ENCODE measurements at regions not wholly inside any gene's neighbourhood (a gene's known extent, or its start where the extent isn't known, plus 50 kb on each side); places are given as distances from the start of the nearest gene placed in this dataset.
"Not testable (repeated sequence)": the region's sequence is repeated elsewhere in the genome, so short reads cannot be mapped to it uniquely, and the experiment has no call there.

DNA sequence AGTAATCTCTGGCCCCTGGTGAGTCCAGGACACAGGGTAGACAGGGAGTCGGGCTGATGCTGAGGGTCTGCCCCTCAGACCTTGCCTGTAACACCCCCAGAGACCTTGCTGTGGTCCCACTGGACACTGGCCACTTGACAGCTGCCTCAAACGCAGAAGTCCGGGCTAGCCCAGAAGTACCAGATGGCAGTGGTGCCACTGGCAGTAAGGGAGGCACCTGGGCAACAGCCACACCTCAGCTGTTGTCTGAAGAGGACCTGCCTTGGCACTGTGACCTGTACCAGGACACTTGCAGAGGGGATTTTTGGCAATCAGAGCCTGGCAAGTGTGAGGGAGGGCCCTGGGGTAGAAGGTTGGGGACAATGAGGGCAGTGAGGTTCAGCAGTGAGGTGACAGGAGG is 63.3 kb upstream of the UXT start:
- no peak for DNase-seq (ENCODE audit: low spot score)
- Histone ChIP-seq H4K20me1 (ENCODE audit: insufficient read depth, poor library complexity, severe bottlenecking) (no peaks in the 10 kb centered on the region), H3K9me3 (ENCODE audit: low read depth) (peaks cover 6% of the 10 kb centered on the region), H3K4me3 (no peak overlapping the region), H3K4me1 (ENCODE audit: insufficient read depth) (no peaks in the 10 kb centered on the region), H3K9me2 (replicated peaks; ENCODE audit: insufficient read depth) (no peaks in the 10 kb centered on the region), H3K36me3 (replicated peaks; ENCODE audit: insufficient read depth, low read depth) (no peaks in the 10 kb centered on the region), H3K27me3 (no peaks in the 10 kb centered on the region), H3K27ac (no peak overlapping the region), H2AFZ (no peak overlapping the region), H3K4me2 (no peak overlapping the region), H3K79me2 (no peaks in the 10 kb centered on the region)
- 74% methylated on average over 3 of the region's 3 CpGs for WGBS (ENCODE audit: low lambda C conversion rate, missing lambda C conversion rate)
- no peak for TF ChIP-seq EZH2 (IDR thresholded peaks at IDR 0.05; ENCODE audit: borderline replicate concordance)
- TF ChIP-seq, protein P1, sequence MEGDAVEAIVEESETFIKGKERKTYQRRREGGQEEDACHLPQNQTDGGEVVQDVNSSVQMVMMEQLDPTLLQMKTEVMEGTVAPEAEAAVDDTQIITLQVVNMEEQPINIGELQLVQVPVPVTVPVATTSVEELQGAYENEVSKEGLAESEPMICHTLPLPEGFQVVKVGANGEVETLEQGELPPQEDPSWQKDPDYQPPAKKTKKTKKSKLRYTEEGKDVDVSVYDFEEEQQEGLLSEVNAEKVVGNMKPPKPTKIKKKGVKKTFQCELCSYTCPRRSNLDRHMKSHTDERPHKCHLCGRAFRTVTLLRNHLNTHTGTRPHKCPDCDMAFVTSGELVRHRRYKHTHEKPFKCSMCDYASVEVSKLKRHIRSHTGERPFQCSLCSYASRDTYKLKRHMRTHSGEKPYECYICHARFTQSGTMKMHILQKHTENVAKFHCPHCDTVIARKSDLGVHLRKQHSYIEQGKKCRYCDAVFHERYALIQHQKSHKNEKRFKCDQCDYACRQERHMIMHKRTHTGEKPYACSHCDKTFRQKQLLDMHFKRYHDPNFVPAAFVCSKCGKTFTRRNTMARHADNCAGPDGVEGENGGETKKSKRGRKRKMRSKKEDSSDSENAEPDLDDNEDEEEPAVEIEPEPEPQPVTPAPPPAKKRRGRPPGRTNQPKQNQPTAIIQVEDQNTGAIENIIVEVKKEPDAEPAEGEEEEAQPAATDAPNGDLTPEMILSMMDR (IDR thresholded peaks at IDR 0.05; ENCODE audit: poor library complexity), result no peak

DNA sequence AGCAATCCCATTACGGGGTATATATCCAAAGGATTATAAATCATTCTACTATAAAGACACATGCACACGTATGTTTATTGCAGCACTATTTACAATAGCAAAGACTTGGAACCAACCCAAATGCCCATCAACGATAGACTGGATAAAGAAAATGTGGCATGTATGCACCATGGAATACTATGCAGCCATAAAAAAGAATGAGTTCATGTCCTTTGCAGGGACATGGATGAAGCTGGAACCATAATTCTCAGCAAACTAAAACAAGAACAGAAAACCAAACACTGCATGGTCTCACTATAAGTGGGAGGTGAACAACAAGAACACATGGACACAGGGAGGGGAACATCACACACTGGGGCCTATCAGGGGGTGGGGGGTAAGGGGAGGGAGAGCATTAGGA is 56.1 kb upstream of the UXT start:
- WGBS (ENCODE audit: low lambda C conversion rate, missing lambda C conversion rate), result 75% methylated on average over 3 of the region's 3 CpGs
- H3K36me3 ChIP-seq (replicated peaks; ENCODE audit: insufficient read depth, low read depth), result not testable (repeated sequence)

DNA sequence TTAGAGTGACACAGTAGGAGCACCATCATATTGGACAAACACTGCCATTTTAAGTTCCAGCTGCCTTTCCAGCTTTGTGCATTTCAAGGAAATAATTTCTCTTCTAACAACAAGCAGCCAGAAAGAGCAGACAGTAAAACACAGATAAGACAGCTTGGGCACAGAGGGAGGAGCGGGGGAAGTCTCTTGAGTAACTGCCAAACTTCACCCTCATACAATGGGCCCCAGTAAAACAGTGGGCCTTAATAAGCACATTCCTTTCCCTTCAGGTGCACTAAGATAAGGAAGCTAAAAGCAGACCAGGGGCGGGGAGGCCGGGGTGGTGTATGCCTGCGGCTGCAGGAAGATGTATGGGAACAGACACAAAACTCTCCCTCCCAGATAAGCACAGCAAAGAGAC is 53.7 kb upstream of the UXT start:
- not testable (repeated sequence) for H3K79me2 ChIP-seq; H3K9me2 ChIP-seq (replicated peaks; ENCODE audit: insufficient read depth); H4K20me1 ChIP-seq (ENCODE audit: insufficient read depth, poor library complexity, severe bottlenecking); H2AFZ ChIP-seq; H3K27me3 ChIP-seq; DNase-seq (ENCODE audit: low spot score); H3K4me1 ChIP-seq (ENCODE audit: insufficient read depth); H3K9me3 ChIP-seq (ENCODE audit: low read depth); H3K4me3 ChIP-seq; H3K36me3 ChIP-seq (replicated peaks; ENCODE audit: insufficient read depth, low read depth)
- peak overlapping the region; percentile 37 for H3K4me2 ChIP-seq
- peak overlapping the region; percentile 6 for H3K27ac ChIP-seq
- WGBS (ENCODE audit: low lambda C conversion rate, missing lambda C conversion rate), result 37% methylated on average over 4 of the region's 4 CpGs

More for the DNA sequence above, 56.1 kb upstream of the UXT start:
- not testable (repeated sequence) for H3K27me3 ChIP-seq; H3K4me1 ChIP-seq (ENCODE audit: insufficient read depth); DNase-seq (ENCODE audit: low spot score); H3K79me2 ChIP-seq; H3K9me2 ChIP-seq (replicated peaks; ENCODE audit: insufficient read depth); H2AFZ ChIP-seq; H4K20me1 ChIP-seq (ENCODE audit: insufficient read depth, poor library complexity, severe bottlenecking); H3K9me3 ChIP-seq (ENCODE audit: low read depth); H3K27ac ChIP-seq; H3K4me2 ChIP-seq; H3K4me3 ChIP-seq

DNA sequence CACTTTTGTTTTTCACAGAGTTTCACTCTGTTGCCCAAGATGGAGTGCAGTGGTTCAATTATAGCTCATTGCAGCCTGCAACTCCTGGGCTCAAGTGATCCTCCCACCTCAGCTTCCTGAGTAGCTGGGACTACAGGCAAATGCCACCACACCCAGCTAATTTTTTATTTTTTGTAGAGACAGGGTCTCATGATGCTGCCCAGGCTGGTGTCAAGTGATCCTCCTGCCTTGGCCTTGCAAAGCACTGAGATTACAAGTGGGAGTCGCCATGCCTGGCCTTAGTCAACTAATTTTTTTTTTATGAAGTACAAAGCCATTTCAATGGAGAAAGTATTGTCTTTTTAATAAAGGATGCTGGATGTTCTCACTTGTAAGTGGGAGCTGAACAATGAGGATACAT is 51.3 kb upstream of the UXT start:
- TF ChIP-seq EZH2 (IDR thresholded peaks at IDR 0.05; ENCODE audit: borderline replicate concordance) (no peak), EZH2phosphoT487 (IDR thresholded peaks at IDR 0.05; ENCODE audit: low read depth, severe bottlenecking, unreplicated experiment) (no peak)
- TF ChIP-seq, protein P1 (IDR thresholded peaks at IDR 0.05; ENCODE audit: poor library complexity), result no peak
- no peaks in the 10 kb centered on the region for H3K79me2 ChIP-seq
- H3K27ac ChIP-seq, result no peak overlapping the region
- no peak overlapping the region for H3K4me3 ChIP-seq
- no peak overlapping the region for H2AFZ ChIP-seq
- no peaks in the 10 kb centered on the region for H3K36me3 ChIP-seq (replicated peaks; ENCODE audit: insufficient read depth, low read depth)
- H3K4me2 ChIP-seq, result no peak overlapping the region
- no peaks in the 10 kb centered on the region for H3K9me3 ChIP-seq (ENCODE audit: low read depth)
- no peaks in the 10 kb centered on the region for H3K27me3 ChIP-seq
- peaks cover 4% of the 10 kb centered on the region for H3K4me1 ChIP-seq (ENCODE audit: insufficient read depth)
- H3K9me2 ChIP-seq (replicated peaks; ENCODE audit: insufficient read depth), result no peaks in the 10 kb centered on the region
- no peak for DNase-seq (ENCODE audit: low spot score)
- 56% methylated on average over 1 of the region's 1 CpG for WGBS (ENCODE audit: low lambda C conversion rate, missing lambda C conversion rate)
- H4K20me1 ChIP-seq (ENCODE audit: insufficient read depth, poor library complexity, severe bottlenecking), result no peaks in the 10 kb centered on the region
